ENCODE measurements at regions not wholly inside any gene's neighbourhood (a gene's known extent, or its start where the extent isn't known, plus 50 kb on each side); places are given as distances from the start of the nearest gene placed in this dataset.

DNA sequence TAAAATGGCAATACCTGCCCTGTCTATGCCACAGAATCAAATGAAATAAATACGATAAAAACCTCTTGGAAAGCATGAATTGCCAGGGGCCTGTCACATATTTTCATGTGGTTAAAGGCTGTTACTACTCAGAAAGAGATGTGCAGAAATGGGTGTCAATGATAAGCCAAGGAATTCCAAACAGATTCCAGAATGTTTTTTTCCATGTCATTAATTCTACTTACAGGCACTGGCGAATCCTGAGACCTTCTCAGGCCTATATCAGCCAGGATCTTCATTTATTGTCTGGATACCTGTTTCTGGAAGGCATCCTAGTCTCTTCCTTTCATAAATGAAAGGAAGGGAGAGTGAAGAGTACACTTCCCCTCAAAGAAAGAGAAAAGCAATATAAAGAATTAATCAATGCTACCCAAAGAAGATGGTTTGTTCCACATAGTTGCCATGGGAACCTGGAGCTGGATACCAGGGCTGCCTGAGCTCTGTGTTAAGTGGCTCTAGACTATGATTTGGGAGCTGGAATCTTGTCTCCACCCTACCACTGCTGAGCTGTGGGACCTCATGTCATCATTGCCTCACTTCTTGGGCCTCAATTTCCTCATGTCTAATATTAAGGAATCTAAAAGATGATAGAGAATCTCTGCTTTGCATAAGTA lies 335.1 kb upstream of the SKOR2 start:
- TF ChIP-seq POLR2AphosphoS5 (IDR thresholded peaks at IDR 0.05; ENCODE audit: low read depth, low read length) (no peak), FOXP2 (optimal IDR thresholded peaks at IDR 0.05; ENCODE audit: borderline replicate concordance, extremely low read depth, extremely low read length, insufficient read depth) (no peak), REST (IDR thresholded peaks at IDR 0.05; ENCODE audit: insufficient read depth in 1 of 2, low read depth in 2 of 2, low read length in 2 of 2) (no peak), SIN3A (IDR thresholded peaks at IDR 0.05; ENCODE audit: borderline replicate concordance, insufficient read depth, low read length) (no peak), TAF1 (IDR thresholded peaks at IDR 0.05; ENCODE audit: borderline replicate concordance, insufficient read depth, low read length) (no peak)

DNA sequence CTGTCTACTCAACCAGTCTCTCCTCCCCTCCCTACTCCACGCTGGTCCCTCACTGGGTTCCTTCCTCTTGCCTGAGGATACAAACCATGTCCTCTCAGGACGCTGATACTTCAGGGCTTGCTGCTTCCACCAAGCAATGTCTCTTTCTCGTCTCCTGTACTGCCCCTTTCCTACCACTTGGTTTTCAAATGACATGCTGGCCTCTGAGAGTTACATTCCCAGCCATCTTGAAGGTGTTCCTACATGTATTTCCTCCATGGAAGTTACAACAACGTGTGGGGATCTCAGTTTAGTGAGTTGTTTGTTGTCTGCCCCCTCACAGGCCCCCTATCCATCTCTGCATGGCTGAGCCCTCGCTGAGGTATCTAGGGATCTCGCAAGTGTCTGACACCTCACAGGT lies 334.5 kb upstream of the SKOR2 start:
- TF ChIP-seq POLR2AphosphoS5 (IDR thresholded peaks at IDR 0.05; ENCODE audit: low read depth, low read length) (no peak), REST (IDR thresholded peaks at IDR 0.05; ENCODE audit: insufficient read depth in 1 of 2, low read depth in 2 of 2, low read length in 2 of 2) (no peak), TAF1 (IDR thresholded peaks at IDR 0.05; ENCODE audit: borderline replicate concordance, insufficient read depth, low read length) (no peak), SIN3A (IDR thresholded peaks at IDR 0.05; ENCODE audit: borderline replicate concordance, insufficient read depth, low read length) (no peak), FOXP2 (optimal IDR thresholded peaks at IDR 0.05; ENCODE audit: borderline replicate concordance, extremely low read depth, extremely low read length, insufficient read depth) (no peak)

DNA sequence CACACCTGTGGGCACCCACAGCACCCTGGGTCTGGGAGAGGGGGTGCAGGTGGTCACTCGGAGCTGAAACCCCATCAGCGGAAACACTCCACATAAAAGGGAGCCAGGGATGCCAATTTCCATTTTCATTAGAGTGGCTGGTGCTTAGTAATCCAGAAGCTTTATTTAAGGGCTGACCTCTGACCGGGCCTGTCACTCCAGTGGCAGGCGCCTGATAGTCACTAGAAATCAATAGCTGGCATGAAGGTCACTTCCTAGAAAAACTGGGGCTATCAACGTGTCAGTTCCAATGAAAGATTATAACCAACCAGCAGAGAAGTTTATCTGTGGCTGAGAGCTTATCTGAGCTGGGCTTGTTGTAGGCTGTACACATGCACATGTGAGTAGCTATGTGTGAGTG lies 333.7 kb upstream of the SKOR2 start:
- no peak for TF ChIP-seq REST (IDR thresholded peaks at IDR 0.05; ENCODE audit: insufficient read depth in 1 of 2, low read depth in 2 of 2, low read length in 2 of 2)
- TF ChIP-seq POLR2AphosphoS5 (IDR thresholded peaks at IDR 0.05; ENCODE audit: low read depth, low read length), result no peak
- no peak for TF ChIP-seq SIN3A (IDR thresholded peaks at IDR 0.05; ENCODE audit: borderline replicate concordance, insufficient read depth, low read length)
- no peak for TF ChIP-seq FOXP2 (optimal IDR thresholded peaks at IDR 0.05; ENCODE audit: borderline replicate concordance, extremely low read depth, extremely low read length, insufficient read depth)
- no peak for TF ChIP-seq TAF1 (IDR thresholded peaks at IDR 0.05; ENCODE audit: borderline replicate concordance, insufficient read depth, low read length)

DNA sequence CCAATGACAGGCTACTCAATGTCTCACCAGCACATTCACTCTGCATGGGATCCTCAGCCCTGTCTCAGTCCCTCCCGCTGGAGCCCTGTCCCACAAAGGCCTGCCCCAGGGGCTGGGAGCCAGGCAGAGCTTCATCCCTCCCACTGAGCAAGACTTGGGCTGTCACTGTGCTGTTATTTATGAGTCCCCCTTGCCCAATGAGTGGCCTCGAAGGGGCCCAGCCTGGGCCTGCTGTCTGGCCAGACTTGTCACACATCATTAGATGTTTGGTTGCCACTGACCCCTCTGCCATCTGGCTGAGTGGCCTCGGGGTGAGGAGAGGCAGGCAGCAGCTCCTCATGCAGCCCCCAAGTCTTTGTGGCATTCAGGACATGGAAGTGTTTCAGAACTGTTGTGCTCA lies 330.6 kb upstream of the SKOR2 start:
- TF ChIP-seq FOXP2 (optimal IDR thresholded peaks at IDR 0.05; ENCODE audit: borderline replicate concordance, extremely low read depth, extremely low read length, insufficient read depth) (no peak), REST (IDR thresholded peaks at IDR 0.05; ENCODE audit: insufficient read depth in 1 of 2, low read depth in 2 of 2, low read length in 2 of 2) (no peak), SIN3A (IDR thresholded peaks at IDR 0.05; ENCODE audit: borderline replicate concordance, insufficient read depth, low read length) (no peak), TAF1 (IDR thresholded peaks at IDR 0.05; ENCODE audit: borderline replicate concordance, insufficient read depth, low read length) (no peak), POLR2AphosphoS5 (IDR thresholded peaks at IDR 0.05; ENCODE audit: low read depth, low read length) (no peak)

Measured in PFSK-1 (cell line).